ENCODE measurements at regions not wholly inside any gene's neighbourhood (a gene's known extent, or its start where the extent isn't known, plus 50 kb on each side); places are given as distances from the start of the nearest gene placed in this dataset.

DNA sequence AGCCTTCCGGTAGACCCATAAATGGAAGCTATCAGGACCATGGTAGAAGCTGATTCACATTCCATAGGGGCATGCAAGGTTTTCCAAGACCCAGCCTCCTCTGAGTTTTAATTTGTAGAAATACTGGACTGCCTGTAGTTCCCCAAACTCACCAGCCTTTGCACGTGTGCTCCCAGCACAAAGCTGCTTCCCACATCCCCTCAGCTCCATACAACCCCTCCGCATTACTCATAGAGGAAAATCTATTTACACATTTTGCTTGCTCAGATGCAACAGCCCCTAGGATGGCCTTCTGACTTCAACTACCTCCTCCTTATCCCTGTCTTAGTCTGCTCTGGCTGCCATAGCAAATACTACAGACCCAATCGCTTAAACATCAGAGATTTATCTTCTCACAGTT is 336.2 kb downstream of the SETD4 start:
- no peak for DNase-seq (ENCODE audit: low read depth, low spot score)
- TF ChIP-seq, protein P1, sequence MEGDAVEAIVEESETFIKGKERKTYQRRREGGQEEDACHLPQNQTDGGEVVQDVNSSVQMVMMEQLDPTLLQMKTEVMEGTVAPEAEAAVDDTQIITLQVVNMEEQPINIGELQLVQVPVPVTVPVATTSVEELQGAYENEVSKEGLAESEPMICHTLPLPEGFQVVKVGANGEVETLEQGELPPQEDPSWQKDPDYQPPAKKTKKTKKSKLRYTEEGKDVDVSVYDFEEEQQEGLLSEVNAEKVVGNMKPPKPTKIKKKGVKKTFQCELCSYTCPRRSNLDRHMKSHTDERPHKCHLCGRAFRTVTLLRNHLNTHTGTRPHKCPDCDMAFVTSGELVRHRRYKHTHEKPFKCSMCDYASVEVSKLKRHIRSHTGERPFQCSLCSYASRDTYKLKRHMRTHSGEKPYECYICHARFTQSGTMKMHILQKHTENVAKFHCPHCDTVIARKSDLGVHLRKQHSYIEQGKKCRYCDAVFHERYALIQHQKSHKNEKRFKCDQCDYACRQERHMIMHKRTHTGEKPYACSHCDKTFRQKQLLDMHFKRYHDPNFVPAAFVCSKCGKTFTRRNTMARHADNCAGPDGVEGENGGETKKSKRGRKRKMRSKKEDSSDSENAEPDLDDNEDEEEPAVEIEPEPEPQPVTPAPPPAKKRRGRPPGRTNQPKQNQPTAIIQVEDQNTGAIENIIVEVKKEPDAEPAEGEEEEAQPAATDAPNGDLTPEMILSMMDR (IDR thresholded peaks at IDR 0.05; ENCODE audit: low read depth, low read length), result no peak
- in situ Hi-C loops (cut with HindIII; ENCODE audit: low sequenced_read_pairs), result no loop called here
- H3K4me3 ChIP-seq (ENCODE audit: low read depth, low read length), result no peak overlapping the region

DNA sequence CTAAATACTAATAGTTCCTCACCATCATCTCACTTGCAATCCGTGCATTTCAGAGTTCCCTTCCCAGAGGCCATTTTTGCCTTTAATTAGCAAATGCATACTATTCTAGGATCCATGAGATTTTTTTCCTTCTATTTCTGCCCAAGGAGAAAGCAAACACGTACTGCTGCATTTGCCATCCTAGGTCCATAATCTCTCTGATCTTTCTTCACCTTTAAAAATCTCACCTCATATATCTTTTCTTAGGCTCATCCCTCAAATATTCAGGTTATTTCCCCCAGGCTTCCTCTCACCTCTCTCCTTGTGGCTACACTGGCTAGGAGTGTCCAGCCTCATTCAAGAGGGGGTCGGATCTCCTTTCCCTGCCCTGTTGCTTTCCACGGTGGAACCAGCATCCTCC is 338.6 kb downstream of the SETD4 start:
- DNase-seq (ENCODE audit: low read depth, low spot score), result no peak
- no peak overlapping the region for H3K4me3 ChIP-seq (ENCODE audit: low read depth, low read length)
- TF ChIP-seq, protein P1 (IDR thresholded peaks at IDR 0.05; ENCODE audit: low read depth, low read length), result no peak
- in situ Hi-C loops (cut with HindIII; ENCODE audit: low sequenced_read_pairs), result no loop called here

DNA sequence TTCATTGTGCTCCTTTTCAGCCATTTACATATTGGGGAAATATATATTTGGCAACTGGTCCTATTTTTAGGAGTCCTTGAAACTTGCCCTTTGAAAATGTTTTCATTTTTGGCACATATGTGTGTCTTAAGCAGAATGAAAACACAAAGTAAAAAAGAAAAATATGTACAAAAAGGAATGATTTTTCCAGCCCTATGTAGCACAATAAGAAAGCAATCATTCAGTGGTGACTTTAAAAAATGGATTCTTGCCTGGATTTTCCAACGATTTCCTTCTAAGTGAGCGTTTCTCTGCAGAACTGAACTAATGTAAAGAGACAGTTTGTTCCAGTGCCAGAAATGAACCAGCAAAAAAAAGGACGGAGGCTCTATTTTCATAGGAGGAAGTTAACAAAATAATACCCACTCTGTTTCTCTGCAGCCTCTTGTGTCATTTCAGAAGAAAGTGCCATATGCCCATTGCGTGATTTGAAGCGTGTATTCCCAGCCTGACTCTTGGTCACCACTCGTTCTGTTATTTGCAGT is 340.1 kb downstream of the SETD4 start:
- DNase-seq (ENCODE audit: low read depth, low spot score), result no peak
- in situ Hi-C loops (cut with HindIII; ENCODE audit: low sequenced_read_pairs), result no loop called here
- H3K4me3 ChIP-seq (ENCODE audit: low read depth, low read length), result no peak overlapping the region
- TF ChIP-seq, protein P1 (IDR thresholded peaks at IDR 0.05; ENCODE audit: low read depth, low read length), result no peak

DNA sequence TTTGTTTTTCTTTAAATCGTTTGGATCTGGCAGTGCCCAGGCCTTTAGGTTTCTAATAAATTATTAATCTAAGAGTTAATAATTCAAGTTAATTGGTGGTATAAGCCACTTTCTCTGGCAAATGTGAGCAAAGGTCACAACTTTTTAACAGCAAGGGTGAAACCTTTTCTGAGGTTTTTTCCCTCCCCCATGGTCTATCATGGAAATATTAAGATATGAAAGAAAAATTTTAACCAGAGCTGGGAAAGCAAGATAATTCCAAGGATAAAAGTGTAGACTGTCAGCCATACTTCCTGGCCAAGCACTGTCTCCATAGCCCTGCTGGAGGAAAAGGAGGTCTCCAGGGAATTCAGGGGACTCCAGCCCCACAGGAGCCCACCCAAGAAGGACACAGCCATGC is 341.2 kb downstream of the SETD4 start:
- in situ Hi-C loops (cut with HindIII; ENCODE audit: low sequenced_read_pairs), result no loop called here
- no peak overlapping the region for H3K4me3 ChIP-seq (ENCODE audit: low read depth, low read length)
- TF ChIP-seq, protein P1 (IDR thresholded peaks at IDR 0.05; ENCODE audit: low read depth, low read length), result no peak
- no peak for DNase-seq (ENCODE audit: low read depth, low spot score)

DNA sequence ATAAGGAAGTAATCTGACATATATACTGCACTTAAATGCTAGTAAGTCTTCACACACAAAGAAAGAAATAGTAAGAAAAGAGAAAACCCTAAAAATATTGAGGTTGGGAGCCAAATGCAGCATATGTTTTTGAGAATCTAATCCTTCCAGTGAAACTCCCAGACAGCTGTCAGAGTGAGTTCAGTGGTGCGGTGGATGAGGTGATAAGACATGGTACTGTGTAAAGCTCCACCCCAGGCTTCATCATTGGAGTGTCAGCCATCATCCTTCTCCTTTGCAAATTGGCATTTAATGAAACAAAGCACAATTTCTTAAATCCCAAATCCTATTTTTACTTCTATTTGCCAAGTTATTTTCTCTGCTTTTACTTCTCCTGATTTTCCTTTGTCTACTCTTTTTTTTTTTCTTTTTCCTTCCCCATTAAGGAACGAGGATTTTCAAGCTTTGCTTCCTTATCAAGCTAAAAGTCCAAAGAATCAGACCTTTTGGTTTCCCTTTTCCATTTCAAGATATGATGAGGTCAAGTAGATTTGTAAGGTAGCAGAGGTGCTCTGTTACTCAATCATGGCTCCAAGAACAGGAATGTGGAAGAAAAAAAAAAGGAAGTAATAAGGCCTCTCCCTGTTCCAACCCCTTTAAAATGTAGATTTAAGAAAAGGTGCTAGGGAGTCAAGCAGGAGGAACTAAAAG is 343.3 kb downstream of the SETD4 start:
- in situ Hi-C loops (cut with HindIII; ENCODE audit: low sequenced_read_pairs), result no loop called here
- no peak for DNase-seq (ENCODE audit: low read depth, low spot score)
- TF ChIP-seq, protein P1 (IDR thresholded peaks at IDR 0.05; ENCODE audit: low read depth, low read length), result no peak
- H3K4me3 ChIP-seq (ENCODE audit: low read depth, low read length), result no peak overlapping the region

DNA sequence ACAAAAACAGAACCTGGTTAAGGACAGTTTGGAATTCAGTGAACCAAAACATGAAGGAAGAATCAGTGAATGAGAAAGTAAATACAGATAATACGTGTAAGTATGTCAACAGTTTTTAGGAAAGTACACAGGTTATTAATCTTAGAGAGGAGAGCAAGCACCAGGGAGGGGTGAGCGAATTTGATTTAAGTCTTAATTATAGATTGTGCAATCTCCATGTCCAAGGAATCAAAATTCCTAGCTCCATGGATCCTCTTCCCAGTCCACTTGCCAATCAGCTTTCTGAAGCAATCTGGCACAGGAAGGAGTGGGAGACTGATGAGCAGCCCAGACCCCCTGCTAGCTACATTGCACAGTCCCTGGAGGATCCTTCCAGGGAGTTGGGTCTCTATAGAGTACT is 346.4 kb downstream of the SETD4 start:
- in situ Hi-C loops (cut with HindIII; ENCODE audit: low sequenced_read_pairs), result no loop called here

More for the DNA sequence above, 346.4 kb downstream of the SETD4 start:
- TF ChIP-seq, protein P1 (IDR thresholded peaks at IDR 0.05; ENCODE audit: low read depth, low read length), result no peak
- DNase-seq (ENCODE audit: low read depth, low spot score), result no peak
- no peak overlapping the region for H3K4me3 ChIP-seq (ENCODE audit: low read depth, low read length)
